ENCODE measurements at regions not wholly inside any gene's neighbourhood (a gene's known extent, or its start where the extent isn't known, plus 50 kb on each side); places are given as distances from the start of the nearest gene placed in this dataset.
"Not testable (repeated sequence)": the region's sequence is repeated elsewhere in the genome, so short reads cannot be mapped to it uniquely, and the experiment has no call there.

DNA sequence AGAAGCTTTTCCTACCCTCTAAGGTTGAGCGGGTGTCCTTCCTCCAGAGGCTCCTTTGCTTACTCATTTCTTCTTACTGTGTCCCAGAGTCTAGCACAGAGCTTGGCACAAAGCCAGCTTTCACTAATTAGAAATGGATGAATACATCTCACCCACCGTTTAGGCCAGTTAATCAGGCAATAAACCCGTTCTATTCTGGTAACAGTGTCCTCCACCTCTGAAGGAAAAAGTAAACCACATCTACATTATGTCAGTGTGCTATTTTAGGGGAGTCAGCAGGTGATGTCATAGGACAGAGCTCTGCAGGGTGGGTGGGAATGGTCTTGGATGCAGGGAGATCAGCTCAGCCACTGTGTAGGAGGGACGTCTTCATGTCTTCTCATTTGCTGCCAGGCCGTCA is 109.2 kb downstream of the OSTF1 start:
- no peak for DNase-seq

DNA sequence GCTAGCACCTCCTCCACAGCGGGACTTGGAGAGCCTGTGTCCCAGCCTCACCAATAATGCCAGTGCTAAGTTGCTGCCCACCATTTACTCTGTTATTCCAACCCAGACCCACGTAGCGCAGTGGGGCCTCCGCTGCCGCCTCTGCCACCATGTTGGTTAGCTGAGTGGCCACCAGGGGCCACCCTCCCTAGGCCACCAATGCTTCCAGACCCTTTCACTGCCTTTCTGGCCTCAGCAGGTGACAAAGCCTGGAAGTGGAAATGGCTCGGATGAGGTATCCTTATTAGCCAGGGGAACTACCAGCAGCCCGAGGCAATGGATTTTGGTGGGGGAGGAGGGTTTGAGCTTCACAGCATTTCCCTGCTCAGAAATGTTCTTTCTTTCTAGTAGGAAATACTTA is 110.1 kb downstream of the OSTF1 start:
- no peak for DNase-seq

DNA sequence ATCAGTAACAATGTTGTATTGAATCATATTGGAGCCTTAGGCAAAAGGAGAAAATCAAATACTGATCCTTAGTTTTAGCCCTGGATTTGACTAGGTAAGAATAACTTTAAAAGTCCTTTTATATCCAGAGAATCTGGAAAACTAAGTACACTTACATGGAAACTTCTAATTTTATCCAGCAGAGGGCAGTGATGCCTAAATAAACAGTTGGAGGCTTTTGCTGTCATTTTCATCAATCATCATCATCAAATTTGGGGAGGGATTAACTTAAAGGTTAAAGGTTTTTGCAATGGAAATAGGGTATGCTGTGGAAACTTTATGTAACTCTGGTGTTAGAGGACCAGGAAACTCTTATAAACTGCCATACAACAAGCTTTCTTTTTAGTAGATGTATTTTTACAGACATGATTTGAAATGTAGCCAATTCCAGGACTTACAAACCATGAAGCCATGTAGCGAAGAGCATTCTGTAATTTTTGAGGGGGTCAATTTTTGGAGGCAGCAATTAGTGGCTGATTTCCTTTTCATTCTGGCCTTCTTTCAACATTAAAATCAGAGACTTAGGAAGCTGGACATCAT is 112.7 kb downstream of the OSTF1 start:
- peak; percentile 11 for DNase-seq

DNA sequence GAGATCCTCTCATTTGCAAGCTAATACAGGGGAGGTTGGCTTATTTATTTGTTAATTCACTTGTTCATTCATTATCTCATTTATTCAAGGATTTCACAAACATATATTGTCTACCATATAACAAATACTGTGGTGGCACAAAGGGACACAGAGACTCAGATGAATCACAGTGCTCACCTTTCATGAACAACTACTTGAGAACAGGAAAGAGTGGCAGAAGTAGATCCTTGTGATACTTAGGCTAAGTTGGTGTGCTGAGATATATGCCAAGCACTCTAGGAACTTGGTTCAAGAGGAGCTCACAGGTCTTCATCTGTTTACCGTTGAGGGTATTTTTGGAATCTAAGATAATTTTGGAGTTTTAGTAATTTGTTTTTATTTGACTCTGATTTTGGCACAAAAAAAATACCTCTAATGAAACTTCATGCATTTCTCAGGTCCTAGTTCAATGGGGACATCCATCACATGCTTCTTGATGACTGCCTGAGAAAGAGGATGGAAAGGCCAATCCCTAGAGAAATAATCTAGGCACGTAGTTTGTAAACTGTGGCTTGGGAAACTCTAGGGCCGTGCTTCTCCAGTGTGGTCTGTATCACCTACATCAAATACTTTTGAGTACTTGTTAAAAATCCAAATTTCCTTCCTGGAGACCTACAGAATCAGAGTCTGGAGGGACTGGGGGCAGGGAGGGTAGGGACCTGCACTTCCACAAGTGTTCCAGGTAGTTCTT is 113.3 kb downstream of the OSTF1 start:
- no peak for DNase-seq

DNA sequence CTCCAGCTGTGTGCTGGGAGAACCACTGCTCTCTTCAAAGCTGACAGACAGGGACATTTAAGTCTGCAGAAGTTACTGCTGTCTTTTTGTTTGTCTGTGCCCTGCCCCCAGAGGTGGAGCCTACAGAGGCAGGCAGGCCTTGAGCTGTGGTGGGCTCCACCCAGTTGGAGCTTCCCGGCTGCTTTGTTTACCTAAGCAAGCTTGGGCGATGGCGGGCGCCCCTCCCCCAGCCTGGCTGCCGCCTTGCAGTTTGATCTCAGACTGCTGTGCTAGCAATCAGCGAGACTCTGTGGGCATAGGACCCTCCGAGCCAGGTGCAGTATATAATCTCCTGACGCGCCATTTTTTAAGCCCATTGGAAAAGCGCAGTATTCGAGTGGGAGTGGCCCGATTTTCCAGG is 119.7 kb downstream of the OSTF1 start:
- DNase-seq: not testable (repeated sequence)

DNA sequence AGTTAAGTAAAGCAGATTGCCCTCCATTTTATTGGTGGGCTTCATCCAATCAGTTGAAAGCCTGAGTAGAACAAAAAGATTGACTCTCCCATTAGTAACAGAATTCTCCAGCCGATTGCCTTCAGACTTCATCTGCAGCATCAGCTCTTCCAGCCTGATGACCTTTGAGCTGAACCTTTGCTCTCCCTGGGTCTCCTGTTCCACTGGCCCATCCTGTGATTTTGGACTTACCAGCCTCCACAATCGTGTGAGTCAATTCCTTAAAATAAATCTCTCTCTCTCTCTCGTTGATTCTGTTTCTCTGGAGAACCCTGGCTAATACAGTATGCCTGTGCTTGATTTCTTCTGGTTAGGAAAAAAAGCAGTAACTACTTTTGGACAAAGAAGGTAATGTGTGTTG is 121.9 kb downstream of the OSTF1 start:
- DNase-seq: no peak

DNA sequence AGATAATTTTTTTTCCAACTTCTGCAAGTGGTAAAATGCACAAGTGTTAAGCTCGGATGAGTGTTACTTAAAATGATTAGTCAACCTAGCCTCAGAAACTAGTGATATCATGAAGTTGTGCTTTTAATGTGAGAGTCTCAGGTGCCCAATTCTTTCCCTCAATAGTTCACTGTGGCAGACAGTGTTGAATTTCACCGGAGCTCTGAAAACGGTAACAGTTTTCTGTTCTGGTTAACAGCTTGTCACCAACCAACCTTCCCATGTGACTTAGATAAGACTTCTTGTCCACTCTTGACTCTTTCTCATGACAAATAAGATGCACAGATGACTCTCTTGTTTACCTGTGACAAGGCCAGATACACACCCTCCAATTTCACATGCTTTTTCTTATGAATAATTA is 125.5 kb downstream of the OSTF1 start:
- DNase-seq: no peak

DNA sequence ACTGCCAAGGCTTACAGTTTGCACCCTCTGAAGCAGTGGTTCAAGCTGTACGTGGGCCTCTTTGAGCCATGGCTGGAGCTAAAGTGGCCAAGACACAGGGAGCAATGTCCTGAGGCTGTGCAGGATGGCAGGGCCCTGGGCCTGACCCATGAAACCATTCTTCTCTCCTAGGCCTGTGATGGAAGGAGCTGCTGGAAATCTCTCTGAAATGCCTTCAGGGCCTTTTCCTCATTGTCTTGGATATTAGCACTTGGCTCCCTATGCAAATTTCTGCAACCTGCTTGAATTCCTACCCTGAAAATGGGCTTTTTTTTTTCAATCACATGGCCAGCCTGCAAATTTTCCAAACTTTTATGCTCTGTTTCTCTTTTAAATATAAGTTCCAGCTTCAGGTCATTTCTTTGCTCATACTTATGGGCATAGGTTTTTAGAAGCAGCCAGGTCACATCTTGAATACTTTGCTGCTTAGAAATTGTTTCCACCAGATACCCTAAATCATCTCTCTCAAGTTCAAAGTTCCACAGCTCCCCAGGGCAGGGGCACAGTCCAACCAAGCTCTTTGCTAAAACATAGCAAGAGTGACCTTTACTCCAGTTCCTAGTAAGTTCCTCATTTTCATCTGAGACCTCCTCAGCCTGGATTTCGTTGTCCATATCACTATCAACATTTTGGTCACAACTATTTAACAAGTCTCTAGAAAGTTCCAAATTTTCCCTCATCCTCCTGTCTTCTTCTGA is 138.3 kb downstream of the OSTF1 start:
- DNase-seq: no peak

DNA sequence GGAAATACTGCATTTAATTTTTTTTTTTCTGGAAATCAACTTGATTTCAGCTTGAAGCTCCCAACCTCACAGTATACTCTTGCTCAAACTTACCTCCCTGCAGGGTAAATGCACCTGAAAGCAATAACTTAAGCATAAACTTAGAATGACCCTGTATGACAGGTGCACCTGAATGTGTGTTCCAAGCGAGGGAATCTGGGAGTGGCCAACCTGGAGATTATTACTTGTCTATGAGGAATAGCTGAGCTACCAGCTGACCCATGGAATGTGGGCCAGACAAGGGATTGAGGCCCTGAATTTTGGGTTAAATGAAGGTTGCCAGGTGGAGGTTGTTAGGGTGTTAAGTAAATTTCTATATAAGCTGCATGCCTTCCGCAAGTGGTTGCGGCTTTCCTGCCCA is 140.6 kb downstream of the OSTF1 start:
- no peak for DNase-seq

DNA sequence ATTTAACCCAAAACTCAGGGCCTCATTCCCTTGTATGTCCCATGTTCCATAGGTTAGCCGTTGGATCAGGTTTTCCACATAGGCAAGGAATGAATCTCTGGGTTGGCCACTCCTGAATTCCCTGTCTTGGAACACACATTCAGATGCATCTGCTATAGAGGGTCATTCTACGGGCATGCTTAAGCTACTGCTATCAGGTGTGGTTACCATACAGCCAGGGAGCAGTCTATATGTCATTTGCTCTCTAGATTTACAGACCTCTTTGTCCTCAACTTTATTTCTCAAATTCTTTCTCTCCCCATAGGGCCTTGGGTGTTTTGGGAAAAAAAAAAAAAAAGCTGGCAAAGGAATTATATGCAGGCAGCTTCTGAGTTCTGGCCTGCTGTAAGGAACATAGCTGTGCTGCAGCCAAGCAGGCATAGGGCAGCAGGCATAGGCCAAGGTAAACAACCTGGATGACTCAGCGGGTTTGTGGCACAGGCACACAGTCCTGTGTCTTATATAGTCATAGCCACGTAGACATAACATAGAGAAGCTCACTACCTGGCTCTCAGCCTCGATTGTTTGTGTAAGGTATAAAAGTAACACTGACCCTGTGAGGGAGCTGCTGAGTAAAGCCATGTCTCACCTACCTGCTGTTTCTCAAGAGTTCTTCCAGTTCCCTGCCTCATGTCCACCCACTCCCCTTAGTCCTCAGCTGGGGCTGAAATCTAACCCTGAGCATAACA is 141.5 kb downstream of the OSTF1 start:
- no peak for DNase-seq

DNA sequence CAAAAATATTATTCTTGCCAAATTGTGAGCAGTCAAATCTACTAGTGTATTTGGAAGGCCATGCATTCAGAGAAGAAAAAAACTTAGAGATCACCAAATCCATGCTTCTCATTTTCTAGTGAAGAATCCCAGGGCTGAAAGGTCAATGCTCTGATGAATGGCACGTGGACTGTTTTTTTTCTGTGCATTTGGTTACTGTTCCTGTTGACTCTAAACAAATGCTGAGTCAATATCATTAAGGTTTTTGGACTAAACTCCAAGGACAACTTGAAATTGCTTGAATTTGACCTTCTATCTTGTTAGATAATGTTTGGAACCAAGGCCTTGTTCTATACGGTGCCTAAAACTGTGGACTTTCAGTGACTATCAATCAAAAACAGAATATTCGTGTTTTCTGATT is 142.2 kb downstream of the OSTF1 start:
- DNase-seq: no peak

DNA sequence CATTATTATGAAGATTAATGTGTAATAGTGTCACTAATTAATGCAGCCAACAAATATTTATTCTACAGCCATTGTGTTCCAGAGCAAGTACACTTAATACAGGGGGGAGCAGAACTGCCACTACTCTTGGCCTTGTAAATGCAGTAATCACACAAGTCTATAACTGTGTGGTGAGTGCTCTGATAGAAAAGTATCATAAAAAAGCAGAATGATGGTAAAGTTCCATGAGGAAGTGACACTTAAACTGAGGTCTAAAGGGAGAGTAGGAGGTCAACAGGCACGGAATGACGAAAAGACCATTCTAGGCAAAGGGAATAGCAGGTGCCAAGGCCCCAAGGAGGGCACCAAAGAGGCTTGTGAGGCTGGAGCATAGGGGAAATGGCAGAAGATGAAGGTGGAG is 142.9 kb downstream of the OSTF1 start:
- no peak for DNase-seq

DNA sequence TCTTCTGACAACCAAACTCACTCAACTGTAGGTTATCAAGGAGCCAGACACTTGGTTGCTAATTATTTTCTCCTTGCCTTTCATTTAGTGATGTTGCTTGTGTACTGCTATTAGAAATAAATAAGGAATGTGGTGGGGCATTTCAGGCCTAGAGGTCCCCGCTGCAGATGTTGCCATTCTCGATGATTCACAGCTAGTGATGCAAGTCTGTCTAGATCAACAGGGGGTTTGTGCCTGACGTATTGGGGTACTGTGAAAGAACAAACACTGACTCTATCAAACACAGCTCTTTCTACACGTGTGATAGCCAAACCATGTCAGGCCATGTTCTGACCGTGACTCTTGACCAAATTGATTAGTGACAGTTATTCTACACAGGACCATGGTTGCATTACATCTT is 144.7 kb downstream of the OSTF1 start:
- peak; percentile 25 for DNase-seq

DNA sequence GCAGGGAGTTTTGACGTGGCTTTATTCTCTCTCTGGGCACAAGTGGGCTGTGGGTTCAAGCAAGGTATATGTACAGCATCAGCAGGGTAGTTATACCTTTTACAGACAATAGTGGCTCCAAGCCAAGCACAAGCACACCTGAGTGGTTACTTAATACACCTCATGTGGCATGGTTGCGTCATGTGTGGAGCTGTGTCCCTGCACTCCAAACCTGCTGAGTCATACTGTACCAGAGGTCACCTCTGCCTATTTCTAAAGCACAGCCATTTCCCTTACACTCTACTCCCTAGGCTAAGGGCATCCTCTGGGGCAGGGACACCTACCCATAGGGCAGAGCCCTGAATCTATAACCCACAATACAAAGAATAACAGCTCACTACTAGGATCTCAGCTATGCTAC is 147.3 kb downstream of the OSTF1 start:
- DNase-seq: no peak

DNA sequence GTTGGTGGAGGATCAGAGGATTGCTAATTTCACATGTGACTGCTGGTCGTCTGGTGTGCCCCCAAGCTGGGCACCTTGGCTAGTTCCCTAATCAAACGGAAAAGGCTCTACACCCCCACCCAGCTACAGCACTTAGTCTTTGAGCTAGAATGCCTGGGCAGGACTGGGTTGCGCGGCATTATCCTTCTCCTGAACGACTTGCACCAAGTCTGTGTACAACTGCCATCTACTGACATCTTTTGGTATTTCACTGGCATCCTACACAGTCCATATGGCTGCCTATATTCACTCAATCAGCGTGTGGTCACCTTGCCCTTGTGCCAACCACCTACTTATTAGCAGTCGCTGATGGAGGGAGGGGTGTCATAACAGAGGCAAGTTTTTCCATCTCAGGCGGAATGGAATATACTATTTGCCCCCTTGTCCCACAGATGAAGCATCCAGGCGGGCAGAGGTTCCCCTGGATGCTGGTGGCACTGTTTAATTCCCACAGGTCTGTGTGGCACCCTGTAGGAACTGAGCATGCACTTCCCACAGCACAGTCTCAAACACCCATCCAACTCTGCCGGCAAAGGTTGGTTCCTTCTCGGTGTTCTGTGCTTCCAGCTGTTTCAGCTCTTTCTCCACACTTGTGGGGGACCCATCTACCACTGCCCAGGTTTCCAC is 150.1 kb downstream of the OSTF1 start:
- DNase-seq: peak; percentile 40

DNA sequence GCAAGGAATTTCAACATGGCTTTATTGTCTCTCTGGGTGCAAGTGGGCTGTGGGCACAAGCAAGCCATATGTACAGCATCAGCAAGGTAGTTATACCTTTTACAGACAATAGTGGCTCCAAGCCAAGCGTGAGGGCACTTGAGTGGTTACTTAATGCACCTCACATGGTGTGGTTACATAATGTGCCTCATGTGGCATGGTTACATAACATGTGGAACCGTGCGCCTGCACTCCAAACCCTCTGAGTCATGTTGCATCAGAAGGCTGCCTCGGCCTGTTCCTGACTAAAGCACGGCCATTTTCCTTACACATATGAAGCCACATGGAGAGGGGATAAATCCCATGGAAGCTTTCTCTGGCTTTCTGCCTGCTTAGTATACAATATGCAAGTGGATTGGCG is 150.9 kb downstream of the OSTF1 start:
- DNase-seq: peak; percentile 47

DNA sequence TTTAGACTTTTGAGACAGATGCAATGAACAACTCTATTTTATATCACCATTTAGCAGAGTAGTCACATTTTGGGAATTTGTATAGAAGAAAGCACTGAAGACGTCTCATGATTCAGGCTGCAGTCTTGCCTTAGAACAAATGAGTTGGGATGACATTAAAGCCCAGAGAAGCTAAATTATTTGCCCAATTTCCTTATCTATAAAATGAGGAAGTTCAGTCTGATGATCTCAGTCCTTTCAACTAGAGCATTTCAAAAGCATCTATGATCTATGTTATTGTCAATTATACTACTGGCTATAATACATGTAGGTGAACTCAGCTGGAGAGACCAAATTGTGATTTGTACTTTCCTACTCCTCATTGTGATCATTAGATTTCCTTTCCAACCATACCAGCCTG is 154.1 kb downstream of the OSTF1 start:
- DNase-seq: no peak

DNA sequence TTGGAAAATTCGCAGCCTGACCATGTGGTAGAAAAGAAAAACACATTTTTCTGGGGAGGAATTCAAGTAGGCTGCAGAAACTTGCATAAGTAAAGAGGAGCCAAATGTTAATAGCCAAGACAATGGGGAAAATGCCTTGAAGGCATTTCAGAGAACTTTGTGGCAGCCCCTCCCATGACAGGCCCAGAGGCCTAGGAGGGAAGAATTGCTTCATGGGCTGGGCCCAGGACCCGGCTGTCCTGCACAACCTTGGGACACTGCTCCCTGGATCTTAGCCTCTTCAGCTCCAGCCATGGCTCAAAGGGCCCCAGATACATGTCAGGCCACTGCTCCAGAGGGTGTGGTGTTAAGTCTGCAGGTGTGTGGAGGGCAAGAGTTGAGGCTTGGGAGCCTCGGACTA is 158.6 kb downstream of the OSTF1 start:
- DNase-seq: no peak

DNA sequence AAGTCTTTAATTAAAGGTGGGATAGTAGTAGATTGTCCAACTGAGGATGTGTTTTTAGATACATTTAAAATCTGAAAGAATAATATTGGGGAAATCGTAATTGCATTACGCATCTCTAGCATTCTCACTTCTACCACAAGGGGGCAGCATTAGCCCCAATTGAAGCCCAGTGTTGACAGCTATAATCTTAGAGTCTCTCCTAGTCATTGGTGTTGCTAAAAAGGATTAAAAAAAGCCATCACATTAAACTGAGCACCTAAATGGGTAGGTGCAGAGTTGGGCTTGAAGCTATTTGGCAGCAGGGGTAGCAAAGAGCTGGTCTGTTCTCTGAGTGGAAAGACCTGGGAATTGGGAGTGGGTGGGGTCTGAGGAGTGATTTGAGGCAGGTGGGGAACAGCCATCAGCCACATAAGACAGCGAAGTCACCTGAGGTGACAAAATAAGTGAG is 177.2 kb downstream of the OSTF1 start:
- DNase-seq: peak; percentile 32

DNA sequence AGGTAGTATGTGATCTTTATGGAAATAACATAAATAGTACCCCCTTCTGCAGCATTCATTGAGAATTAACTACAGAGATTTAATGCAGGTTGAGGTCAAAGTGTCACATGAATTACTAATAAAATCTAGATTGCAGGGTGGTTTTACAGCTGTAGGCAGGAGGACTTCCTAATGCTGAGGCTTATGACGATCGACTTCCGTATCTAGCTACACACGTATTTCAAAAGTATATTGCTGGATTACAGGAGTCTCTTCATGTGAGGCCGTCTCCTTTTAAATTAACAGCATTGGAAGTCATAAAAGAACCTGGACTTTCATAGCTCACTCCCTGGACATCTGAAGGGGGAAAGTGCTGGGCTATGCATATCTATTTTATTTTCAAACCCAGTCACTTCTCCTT is 180.9 kb downstream of the OSTF1 start:
- DNase-seq: no peak

DNA sequence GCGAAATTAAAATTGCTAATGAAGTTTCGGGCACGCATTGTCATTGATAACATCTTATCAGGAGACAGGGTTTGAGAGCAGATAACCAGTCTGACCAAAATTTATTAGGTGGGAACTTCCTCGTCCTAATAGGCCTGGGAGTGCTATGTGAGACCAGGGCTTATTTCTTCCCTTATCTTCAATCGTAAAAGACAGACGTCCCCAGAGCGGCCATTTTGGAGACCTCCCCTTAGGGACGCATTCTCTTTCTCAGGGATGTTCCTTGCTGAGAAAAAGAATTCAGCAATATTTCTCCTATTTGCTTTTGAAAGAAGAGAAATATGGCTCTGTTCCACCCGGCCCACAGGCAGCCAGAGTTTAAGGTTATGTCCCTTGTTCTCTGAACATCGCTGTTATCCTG is 184.7 kb downstream of the OSTF1 start:
- not testable (repeated sequence) for DNase-seq

DNA sequence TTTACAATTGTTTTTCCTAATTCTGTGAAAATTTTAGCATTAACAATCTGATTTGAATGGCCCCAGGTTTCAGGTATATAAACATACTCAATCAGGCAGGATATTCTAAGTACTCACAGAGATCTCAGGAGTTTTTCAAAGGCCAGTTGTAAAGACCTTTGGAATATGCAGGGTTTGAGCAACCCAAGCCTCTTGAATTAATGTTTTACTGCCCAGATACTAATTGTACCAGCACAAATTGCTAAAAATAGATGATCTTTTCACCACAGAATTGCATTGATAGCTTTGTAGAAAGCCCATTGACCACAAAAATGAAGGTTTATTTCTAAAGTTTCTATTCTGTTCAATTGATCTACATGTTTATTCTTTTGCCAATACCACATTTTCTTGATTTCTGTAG is 186.5 kb downstream of the OSTF1 start:
- DNase-seq: no peak

DNA sequence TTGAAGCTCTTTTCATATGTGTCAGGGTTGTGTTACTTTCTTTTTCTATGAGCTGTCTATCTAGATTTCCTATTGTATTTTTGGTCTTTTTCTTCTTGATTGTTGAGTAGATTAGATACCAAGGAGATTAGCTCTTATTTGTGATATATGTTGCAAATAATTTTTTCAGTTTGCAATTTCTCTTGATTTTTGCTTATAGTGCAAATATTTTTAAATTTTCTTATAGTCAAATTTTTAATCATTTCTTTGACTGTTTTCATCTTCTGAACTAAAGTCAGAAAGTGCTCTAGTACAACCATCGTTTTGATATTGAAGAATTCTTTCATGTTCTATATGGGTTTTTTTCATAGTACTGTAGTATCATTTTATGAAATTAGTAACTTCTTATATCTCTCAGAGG is 193.7 kb downstream of the OSTF1 start:
- DNase-seq: no peak
